SK-N-SH treated with all-trans-retinoic acid at 6 μM for 48 hours (cell line): ENCODE measurements at regions not wholly inside any gene's neighbourhood (a gene's known extent, or its start where the extent isn't known, plus 50 kb on each side); places are given as distances from the start of the nearest gene placed in this dataset.

Source experiments
- ATAC-seq: fragments of 200-7000 bp; cut with Tn5 transposase; 3 replicates; pipeline ENCODE4 v1.9.1; 2020; ENCODE audit warnings: mild to moderate bottlenecking, moderate library complexity
- ARNTL ChIP-seq: fragments of 450-650 bp; formaldehyde crosslinking; IDR thresholded peaks from 2 replicates; pipeline ENCODE4 v1.5.0; 2020; ENCODE audit warnings: low read depth, mild to moderate bottlenecking, moderate library complexity, borderline replicate concordance
- BACH2 ChIP-seq: fragments of 250-450 bp; sonication (Bioruptor Pico); IDR thresholded peaks from 2 replicates; pipeline ENCODE4 v1.9.0; 2021; ENCODE audit warnings: mild to moderate bottlenecking, borderline replicate concordance
- CSDC2 ChIP-seq: fragments of 250-450 bp; sonication (Bioruptor Pico); IDR thresholded peaks from 2 replicates; pipeline ENCODE4 v1.5.0; 2020; ENCODE audit warnings: mild to moderate bottlenecking, moderate library complexity
- GLIS3 ChIP-seq: fragments of 250-450 bp; sonication (Bioruptor Pico); IDR thresholded peaks from 2 replicates; pipeline ENCODE4 v1.5.0; 2020; ENCODE audit warnings: mild to moderate bottlenecking, moderate library complexity
- ISL1 ChIP-seq: fragments of 250-450 bp; sonication (Bioruptor Pico); IDR thresholded peaks from 2 replicates; pipeline ENCODE4 v2.1.2; 2022; ENCODE audit warnings: mild to moderate bottlenecking, moderate library complexity
- OSR1 ChIP-seq: fragments of 250-450 bp; sonication (Bioruptor Pico); IDR thresholded peaks from 2 replicates; pipeline ENCODE4 v1.8.0; 2022; ENCODE audit warnings: moderate library complexity, mild to moderate bottlenecking, inconsistent platforms
- PPARA ChIP-seq: fragments of 250-450 bp; sonication (Bioruptor Pico); IDR thresholded peaks from 2 replicates; pipeline ENCODE4 v1.5.0; 2020; ENCODE audit warnings: mild to moderate bottlenecking, borderline replicate concordance
- RARB ChIP-seq: fragments of 250-450 bp; sonication (Bioruptor Pico); IDR thresholded peaks from 2 replicates; pipeline ENCODE4 v1.8.0; 2021; ENCODE audit warnings: mild to moderate bottlenecking, moderate library complexity
- SNAI2 ChIP-seq: fragments of 250-450 bp; sonication (Bioruptor Pico); IDR thresholded peaks from 2 replicates; pipeline ENCODE4 v1.5.0; 2020; ENCODE audit warnings: mild to moderate bottlenecking, moderate library complexity
- TOX ChIP-seq: fragments of 250-450 bp; sonication (Bioruptor Pico); IDR thresholded peaks from 2 replicates; pipeline ENCODE4 v1.8.0; 2021; ENCODE audit warnings: mild to moderate bottlenecking, moderate library complexity, borderline replicate concordance
- ZC3H10 ChIP-seq: fragments of 250-450 bp; sonication (Bioruptor Pico); IDR thresholded peaks from 2 replicates; pipeline ENCODE4 v1.5.1; 2021; ENCODE audit warnings: mild to moderate bottlenecking, moderate library complexity
- ZFP3 ChIP-seq: fragments of 250-450 bp; sonication (Bioruptor Pico); IDR thresholded peaks from 2 replicates; pipeline ENCODE4 v1.5.0; 2020; ENCODE audit warnings: mild to moderate bottlenecking, moderate library complexity
- ZFP30 ChIP-seq: fragments of 450-650 bp; formaldehyde crosslinking; IDR thresholded peaks from 2 replicates; pipeline ENCODE4 v1.5.0; 2022; ENCODE audit warnings: mild to moderate bottlenecking, moderate library complexity
- ZNF565 ChIP-seq: fragments of 450-650 bp; formaldehyde crosslinking; conservative IDR thresholded peaks from 2 replicates; pipeline ENCODE4 v1.5.0; 2020; ENCODE audit warnings: low read depth, mild to moderate bottlenecking, moderate library complexity
- ZNF70 ChIP-seq: fragments of 450-650 bp; formaldehyde crosslinking; IDR thresholded peaks from 2 replicates; pipeline ENCODE4 v1.5.0; 2020; ENCODE audit warnings: mild to moderate bottlenecking, moderate library complexity
- TF ChIP-seq, protein P1 (sequence below): fragments of 250-450 bp; sonication (Bioruptor Pico); IDR thresholded peaks from 2 replicates; pipeline ENCODE4 v1.5.0; 2020; ENCODE audit warnings: mild to moderate bottlenecking, moderate library complexity
- TF ChIP-seq, protein P2 (sequence below): fragments of 250-450 bp; sonication (Bioruptor Pico); IDR thresholded peaks from 2 replicates; pipeline ENCODE4 v1.8.0; 2020; ENCODE audit warnings: mild to moderate bottlenecking, moderate library complexity, borderline replicate concordance
- TF ChIP-seq, protein P3 (sequence below): fragments of 250-450 bp; sonication (Bioruptor Pico); IDR thresholded peaks from 2 replicates; pipeline ENCODE4 v1.5.1; 2020; ENCODE audit warnings: low read depth, mild to moderate bottlenecking, moderate library complexity
- TF ChIP-seq, protein P4 (sequence below): fragments of 250-450 bp; sonication (Bioruptor Pico); IDR thresholded peaks from 2 replicates; pipeline ENCODE4 v1.5.1; 2021; ENCODE audit warnings: mild to moderate bottlenecking, moderate library complexity
- TF ChIP-seq, protein P5 (sequence below): fragments of 250-450 bp; sonication (Bioruptor Pico); IDR thresholded peaks from 2 replicates; pipeline ENCODE4 v1.8.0; 2021; ENCODE audit warnings: low read depth, mild to moderate bottlenecking, moderate library complexity, borderline replicate concordance

DNA sequence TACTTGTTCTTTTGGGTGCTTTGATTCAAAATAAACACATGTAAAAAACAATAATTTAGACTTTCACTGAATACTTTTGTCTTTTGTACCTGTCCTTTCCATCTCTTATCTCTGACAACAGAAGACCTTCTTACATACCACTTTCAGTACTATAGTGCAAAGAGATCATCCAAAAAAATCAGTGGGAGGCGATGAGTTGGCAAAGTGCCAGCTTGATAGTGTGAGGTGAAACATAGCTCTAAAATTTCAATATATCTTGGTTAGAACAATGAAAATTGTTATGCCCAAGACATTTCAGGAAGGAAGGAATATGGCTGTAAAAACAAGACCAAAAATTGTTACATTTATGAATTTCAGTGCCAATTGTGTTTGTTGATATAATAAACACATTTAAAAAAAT, 390.2 kb upstream of the COBL start (continued):
- TF ChIP-seq CSDC2 (CRISPR knock-in tag), result no peak

DNA sequence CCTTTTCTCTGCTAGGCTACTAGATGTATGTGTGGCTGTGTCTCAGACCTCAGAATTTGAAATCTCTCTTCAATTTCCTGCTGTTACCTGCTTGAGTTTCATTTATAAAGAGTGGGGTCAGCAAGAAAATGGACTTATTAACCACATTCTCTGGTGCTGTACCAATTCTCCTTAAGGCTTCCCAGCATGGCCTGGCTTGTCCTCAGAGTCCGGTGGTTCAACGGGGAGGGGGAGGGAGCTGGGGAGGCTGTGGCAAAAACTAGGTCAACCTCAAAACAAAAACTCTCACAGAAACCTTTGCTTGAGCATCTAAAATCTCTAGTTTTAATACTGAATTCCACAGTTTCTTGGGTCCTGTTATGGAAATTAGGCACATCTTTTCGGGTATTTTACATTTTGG, 389.1 kb upstream of the COBL start:
- no peak for ATAC-seq
- no peak for TF ChIP-seq ZFP3 (CRISPR knock-in tag)
- TF ChIP-seq RARB (CRISPR knock-in tag), result no peak
- TF ChIP-seq ZNF565 (CRISPR knock-in tag), result no peak
- no peak for TF ChIP-seq PPARA (CRISPR knock-in tag)
- TF ChIP-seq, all 23 proteins: peak for 0

DNA sequence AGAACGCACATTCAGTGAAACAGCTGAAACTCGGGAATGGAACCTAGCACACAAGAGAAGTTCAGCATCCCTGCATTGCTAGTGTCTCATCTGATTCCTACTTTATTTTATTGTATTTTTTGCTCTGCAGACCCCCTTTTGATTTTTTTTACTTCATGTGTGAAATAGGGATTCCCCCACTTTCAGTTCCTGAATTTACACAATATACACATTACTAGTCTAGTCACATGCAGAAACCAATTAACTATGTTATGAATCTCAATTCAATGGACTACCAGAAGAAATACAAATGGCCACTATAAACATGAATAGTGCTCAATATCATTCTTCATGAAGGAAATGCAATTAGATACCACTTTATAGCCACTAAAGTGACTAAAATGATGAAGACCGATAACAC, 386.1 kb upstream of the COBL start:
- no peak for ATAC-seq
- TF ChIP-seq RARB (CRISPR knock-in tag), result no peak
- TF ChIP-seq, all 23 proteins: peak for 0

DNA sequence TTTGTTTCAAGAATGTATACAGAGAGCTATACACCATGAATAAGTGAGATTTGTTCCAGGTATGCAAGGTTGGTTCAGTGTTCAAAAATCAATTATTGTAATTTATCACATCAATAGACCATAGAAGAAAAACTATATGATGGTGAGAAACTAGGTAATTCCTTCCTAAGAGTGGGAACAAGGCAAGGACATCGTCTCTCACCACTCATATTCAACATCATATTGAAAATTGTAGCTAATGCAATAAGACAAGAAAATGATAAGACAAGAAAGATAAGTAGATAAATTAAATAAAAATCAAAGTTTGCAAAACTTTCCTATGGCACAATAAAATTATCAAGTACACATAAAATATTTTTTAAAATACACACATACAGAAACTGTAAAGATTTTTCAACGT, 385.3 kb upstream of the COBL start:
- no peak for ATAC-seq

More for the DNA sequence above, 385.3 kb upstream of the COBL start:
- TF ChIP-seq CSDC2 (CRISPR knock-in tag), result no peak
- no peak for TF ChIP-seq OSR1 (CRISPR knock-in tag)
- TF ChIP-seq, protein P1, sequence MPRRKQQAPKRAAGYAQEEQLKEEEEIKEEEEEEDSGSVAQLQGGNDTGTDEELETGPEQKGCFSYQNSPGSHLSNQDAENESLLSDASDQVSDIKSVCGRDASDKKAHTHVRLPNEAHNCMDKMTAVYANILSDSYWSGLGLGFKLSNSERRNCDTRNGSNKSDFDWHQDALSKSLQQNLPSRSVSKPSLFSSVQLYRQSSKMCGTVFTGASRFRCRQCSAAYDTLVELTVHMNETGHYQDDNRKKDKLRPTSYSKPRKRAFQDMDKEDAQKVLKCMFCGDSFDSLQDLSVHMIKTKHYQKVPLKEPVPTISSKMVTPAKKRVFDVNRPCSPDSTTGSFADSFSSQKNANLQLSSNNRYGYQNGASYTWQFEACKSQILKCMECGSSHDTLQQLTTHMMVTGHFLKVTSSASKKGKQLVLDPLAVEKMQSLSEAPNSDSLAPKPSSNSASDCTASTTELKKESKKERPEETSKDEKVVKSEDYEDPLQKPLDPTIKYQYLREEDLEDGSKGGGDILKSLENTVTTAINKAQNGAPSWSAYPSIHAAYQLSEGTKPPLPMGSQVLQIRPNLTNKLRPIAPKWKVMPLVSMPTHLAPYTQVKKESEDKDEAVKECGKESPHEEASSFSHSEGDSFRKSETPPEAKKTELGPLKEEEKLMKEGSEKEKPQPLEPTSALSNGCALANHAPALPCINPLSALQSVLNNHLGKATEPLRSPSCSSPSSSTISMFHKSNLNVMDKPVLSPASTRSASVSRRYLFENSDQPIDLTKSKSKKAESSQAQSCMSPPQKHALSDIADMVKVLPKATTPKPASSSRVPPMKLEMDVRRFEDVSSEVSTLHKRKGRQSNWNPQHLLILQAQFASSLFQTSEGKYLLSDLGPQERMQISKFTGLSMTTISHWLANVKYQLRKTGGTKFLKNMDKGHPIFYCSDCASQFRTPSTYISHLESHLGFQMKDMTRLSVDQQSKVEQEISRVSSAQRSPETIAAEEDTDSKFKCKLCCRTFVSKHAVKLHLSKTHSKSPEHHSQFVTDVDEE (CRISPR knock-in tag), result no peak
- TF ChIP-seq ZNF565 (CRISPR knock-in tag), result no peak
- TF ChIP-seq, protein P2, sequence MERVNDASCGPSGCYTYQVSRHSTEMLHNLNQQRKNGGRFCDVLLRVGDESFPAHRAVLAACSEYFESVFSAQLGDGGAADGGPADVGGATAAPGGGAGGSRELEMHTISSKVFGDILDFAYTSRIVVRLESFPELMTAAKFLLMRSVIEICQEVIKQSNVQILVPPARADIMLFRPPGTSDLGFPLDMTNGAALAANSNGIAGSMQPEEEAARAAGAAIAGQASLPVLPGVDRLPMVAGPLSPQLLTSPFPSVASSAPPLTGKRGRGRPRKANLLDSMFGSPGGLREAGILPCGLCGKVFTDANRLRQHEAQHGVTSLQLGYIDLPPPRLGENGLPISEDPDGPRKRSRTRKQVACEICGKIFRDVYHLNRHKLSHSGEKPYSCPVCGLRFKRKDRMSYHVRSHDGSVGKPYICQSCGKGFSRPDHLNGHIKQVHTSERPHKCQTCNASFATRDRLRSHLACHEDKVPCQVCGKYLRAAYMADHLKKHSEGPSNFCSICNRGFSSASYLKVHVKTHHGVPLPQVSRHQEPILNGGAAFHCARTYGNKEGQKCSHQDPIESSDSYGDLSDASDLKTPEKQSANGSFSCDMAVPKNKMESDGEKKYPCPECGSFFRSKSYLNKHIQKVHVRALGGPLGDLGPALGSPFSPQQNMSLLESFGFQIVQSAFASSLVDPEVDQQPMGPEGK, result no peak
- no peak for TF ChIP-seq ZNF70 (CRISPR knock-in tag)
- no peak for TF ChIP-seq ZFP30
- TF ChIP-seq, protein P3, sequence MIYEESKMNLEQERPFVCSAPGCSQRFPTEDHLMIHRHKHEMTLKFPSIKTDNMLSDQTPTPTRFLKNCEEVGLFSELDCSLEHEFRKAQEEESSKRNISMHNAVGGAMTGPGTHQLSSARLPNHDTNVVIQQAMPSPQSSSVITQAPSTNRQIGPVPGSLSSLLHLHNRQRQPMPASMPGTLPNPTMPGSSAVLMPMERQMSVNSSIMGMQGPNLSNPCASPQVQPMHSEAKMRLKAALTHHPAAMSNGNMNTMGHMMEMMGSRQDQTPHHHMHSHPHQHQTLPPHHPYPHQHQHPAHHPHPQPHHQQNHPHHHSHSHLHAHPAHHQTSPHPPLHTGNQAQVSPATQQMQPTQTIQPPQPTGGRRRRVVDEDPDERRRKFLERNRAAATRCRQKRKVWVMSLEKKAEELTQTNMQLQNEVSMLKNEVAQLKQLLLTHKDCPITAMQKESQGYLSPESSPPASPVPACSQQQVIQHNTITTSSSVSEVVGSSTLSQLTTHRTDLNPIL (CRISPR knock-in tag), result no peak
- TF ChIP-seq SNAI2 (CRISPR knock-in tag), result no peak
- TF ChIP-seq, protein P4, sequence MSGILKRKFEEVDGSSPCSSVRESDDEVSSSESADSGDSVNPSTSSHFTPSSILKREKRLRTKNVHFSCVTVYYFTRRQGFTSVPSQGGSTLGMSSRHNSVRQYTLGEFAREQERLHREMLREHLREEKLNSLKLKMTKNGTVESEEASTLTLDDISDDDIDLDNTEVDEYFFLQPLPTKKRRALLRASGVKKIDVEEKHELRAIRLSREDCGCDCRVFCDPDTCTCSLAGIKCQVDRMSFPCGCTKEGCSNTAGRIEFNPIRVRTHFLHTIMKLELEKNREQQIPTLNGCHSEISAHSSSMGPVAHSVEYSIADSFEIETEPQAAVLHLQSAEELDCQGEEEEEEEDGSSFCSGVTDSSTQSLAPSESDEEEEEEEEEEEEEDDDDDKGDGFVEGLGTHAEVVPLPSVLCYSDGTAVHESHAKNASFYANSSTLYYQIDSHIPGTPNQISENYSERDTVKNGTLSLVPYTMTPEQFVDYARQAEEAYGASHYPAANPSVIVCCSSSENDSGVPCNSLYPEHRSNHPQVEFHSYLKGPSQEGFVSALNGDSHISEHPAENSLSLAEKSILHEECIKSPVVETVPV (CRISPR knock-in tag), result no peak
- TF ChIP-seq, protein P5, sequence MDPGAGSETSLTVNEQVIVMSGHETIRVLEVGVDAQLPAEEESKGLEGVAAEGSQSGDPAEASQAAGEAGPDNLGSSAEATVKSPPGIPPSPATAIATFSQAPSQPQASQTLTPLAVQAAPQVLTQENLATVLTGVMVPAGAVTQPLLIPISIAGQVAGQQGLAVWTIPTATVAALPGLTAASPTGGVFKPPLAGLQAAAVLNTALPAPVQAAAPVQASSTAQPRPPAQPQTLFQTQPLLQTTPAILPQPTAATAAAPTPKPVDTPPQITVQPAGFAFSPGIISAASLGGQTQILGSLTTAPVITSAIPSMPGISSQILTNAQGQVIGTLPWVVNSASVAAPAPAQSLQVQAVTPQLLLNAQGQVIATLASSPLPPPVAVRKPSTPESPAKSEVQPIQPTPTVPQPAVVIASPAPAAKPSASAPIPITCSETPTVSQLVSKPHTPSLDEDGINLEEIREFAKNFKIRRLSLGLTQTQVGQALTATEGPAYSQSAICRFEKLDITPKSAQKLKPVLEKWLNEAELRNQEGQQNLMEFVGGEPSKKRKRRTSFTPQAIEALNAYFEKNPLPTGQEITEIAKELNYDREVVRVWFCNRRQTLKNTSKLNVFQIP (CRISPR knock-in tag), result no peak
- TF ChIP-seq ISL1 (CRISPR knock-in tag), result no peak
- no peak for TF ChIP-seq ARNTL
- no peak for TF ChIP-seq GLIS3 (CRISPR knock-in tag)
- TF ChIP-seq BACH2 (CRISPR knock-in tag), result no peak
- no peak for TF ChIP-seq TOX (CRISPR knock-in tag)
- no peak for TF ChIP-seq ZC3H10 (CRISPR knock-in tag)
